ENCODE measurements at regions not wholly inside any gene's neighbourhood (a gene's known extent, or its start where the extent isn't known, plus 50 kb on each side); places are given as distances from the start of the nearest gene placed in this dataset.

DNA sequence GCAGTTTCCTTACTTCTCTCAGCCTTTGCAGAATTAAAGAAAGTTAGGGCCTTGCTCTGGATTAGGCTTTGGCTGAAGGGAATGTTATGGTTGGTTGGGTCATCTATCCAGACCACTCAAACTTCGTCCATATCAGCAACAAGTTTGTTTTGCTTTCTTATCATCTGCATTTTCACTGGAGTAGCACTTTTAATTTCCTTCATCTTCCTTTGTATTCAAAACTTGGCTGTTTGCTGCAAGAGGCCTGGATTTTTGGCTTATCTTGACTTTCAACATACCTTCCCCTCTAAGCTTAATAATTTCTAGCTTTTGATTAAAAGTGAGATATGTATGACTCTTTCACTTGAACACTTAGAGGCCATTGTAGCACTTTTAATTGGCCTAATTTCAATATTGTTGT, 126.7 kb upstream of the CENPE start:
- no peak for DNase-seq (ENCODE audit: low read depth)
- no peak for TF ChIP-seq CTCF (IDR thresholded peaks at IDR 0.05; ENCODE audit: control insufficient read depth, extremely low read depth, insufficient read depth)
- H3K4me3 ChIP-seq (ENCODE audit: low read depth, low read length), result no peak overlapping the region

GRCh38 chr4:103318327-103318726, 120.2 kb upstream of the CENPE start:
- no peak for TF ChIP-seq CTCF (IDR thresholded peaks at IDR 0.05; ENCODE audit: control insufficient read depth, extremely low read depth, insufficient read depth)
- H3K4me3 ChIP-seq (ENCODE audit: low read depth, low read length), result no peak overlapping the region
- DNase-seq (ENCODE audit: low read depth), result no peak

DNA sequence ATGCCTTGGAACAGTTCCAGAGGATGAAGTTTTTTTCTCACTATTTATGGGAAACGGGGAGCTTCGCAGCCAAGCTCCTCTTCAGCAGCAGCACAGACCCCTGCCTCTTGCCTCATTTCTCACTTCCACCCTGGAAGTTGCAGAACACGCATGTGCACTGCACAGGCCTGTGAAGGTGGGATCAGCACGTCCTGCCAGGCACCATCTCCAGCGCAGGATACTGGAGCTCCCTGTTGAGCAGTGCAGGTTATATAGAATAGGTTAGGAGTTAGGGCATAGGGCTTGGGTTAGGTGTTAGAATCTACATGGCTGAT, 110.1 kb upstream of the CENPE start:
- no peak for DNase-seq (ENCODE audit: low read depth)
- H3K4me3 ChIP-seq (ENCODE audit: low read depth, low read length), result no peak overlapping the region
- TF ChIP-seq CTCF (IDR thresholded peaks at IDR 0.05; ENCODE audit: control insufficient read depth, extremely low read depth, insufficient read depth), result no peak

GRCh38 chr4:103307453-103308247, 109.5 kb upstream of the CENPE start:
- TF ChIP-seq CTCF (IDR thresholded peaks at IDR 0.05; ENCODE audit: control insufficient read depth, extremely low read depth, insufficient read depth), result no peak
- no peak for DNase-seq (ENCODE audit: low read depth)
- no peak overlapping the region for H3K4me3 ChIP-seq (ENCODE audit: low read depth, low read length)

GRCh38 chr4:103306870-103307375, 108.8 kb upstream of the CENPE start:
- DNase-seq (ENCODE audit: low read depth), result peak; percentile 4
- no peak overlapping the region for H3K4me3 ChIP-seq (ENCODE audit: low read depth, low read length)
- TF ChIP-seq CTCF (IDR thresholded peaks at IDR 0.05; ENCODE audit: control insufficient read depth, extremely low read depth, insufficient read depth), result no peak

- DNase-seq (ENCODE audit: low read depth), result no peak
- no peak for TF ChIP-seq CTCF (IDR thresholded peaks at IDR 0.05; ENCODE audit: control insufficient read depth, extremely low read depth, insufficient read depth)
- no peak overlapping the region for H3K4me3 ChIP-seq (ENCODE audit: low read depth, low read length)
These were observed 107.2 kb upstream of the CENPE start for GRCh38 chr4:103305355-103305754.

DNA sequence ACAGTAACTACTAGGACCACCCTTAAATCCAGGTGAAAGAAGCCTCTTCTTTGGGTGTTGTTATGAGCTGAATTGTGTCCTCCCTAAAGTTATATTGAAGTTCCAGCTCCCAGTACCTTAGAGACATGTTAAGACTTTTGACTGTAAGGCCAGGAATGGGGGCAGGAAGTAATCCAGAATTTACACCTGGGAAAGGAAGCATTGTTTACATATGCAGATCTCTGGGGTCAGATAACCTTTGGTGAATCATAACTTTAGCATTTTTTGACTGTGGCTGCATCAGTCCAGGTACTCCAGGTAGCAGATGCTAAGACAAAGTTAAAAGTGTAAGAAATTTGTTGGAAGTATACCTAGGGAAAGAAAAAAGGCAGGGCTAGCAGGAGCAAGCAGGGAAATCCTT, 104.9 kb upstream of the CENPE start:
- no peak overlapping the region for H3K4me3 ChIP-seq (ENCODE audit: low read depth, low read length)
- no peak for TF ChIP-seq CTCF (IDR thresholded peaks at IDR 0.05; ENCODE audit: control insufficient read depth, extremely low read depth, insufficient read depth)
- DNase-seq (ENCODE audit: low read depth), result no peak

All from LNCaP clone FGC (cell line).